ENCODE measurements at regions not wholly inside any gene's neighbourhood (a gene's known extent, or its start where the extent isn't known, plus 50 kb on each side); places are given as distances from the start of the nearest gene placed in this dataset.

- TF ChIP-seq ZSCAN31 (CRISPR knock-in tag; IDR thresholded peaks at IDR 0.05; ENCODE audit: low read depth) (peak; percentile 83; the same call in 1 of the 2 replicates), GLI4 (CRISPR knock-in tag; IDR thresholded peaks at IDR 0.05; ENCODE audit: borderline replicate concordance) (no peak; the same call in 1 of the 2 replicates), ZSCAN25 (CRISPR knock-in tag; IDR thresholded peaks at IDR 0.05) (peak; percentile 99), TARDBP (CRISPR knock-in tag; IDR thresholded peaks at IDR 0.05) (peak; percentile 77), ZFY (CRISPR knock-in tag; IDR thresholded peaks at IDR 0.05) (peak; percentile 66), POGZ (CRISPR knock-in tag; IDR thresholded peaks at IDR 0.05) (peak; percentile 79), POLR2AphosphoS5 (IDR thresholded peaks at IDR 0.05; ENCODE audit: low read depth, low read length) (peak; percentile 96), ZMYM4 (CRISPR knock-in tag; IDR thresholded peaks at IDR 0.05) (peak; percentile 69), REL (CRISPR knock-in tag; conservative IDR thresholded peaks at IDR 0.05) (0 out of 2 replicates have a peak, but pooled peaks have one; percentile 53), ESRRA (CRISPR knock-in tag; IDR thresholded peaks at IDR 0.05; ENCODE audit: low read depth) (peak; percentile 87), SMARCE1 (IDR thresholded peaks at IDR 0.05; ENCODE audit: borderline replicate concordance) (no peak), HHEX (CRISPR knock-in tag; IDR thresholded peaks at IDR 0.05) (peak; percentile 88), ZNF501 (CRISPR knock-in tag; IDR thresholded peaks at IDR 0.05) (peak; percentile 76), KDM6A (CRISPR knock-in tag; IDR thresholded peaks at IDR 0.05; ENCODE audit: low read depth) (peak; percentile 89), ZHX1 (CRISPR knock-in tag; IDR thresholded peaks at IDR 0.05; ENCODE audit: low read depth) (peak; percentile 86; the same call in 1 of the 2 replicates), NCOA5 (CRISPR knock-in tag; IDR thresholded peaks at IDR 0.05) (no peak), SOX6 (IDR thresholded peaks at IDR 0.05) (no peak), SOX6 (CRISPR knock-in tag; IDR thresholded peaks at IDR 0.05) (peak; percentile 97), YEATS2 (CRISPR knock-in tag; IDR thresholded peaks at IDR 0.05; ENCODE audit: borderline replicate concordance) (peak; percentile 58; the same call in 1 of the 2 replicates), ZNF329 (CRISPR knock-in tag; IDR thresholded peaks at IDR 0.05; ENCODE audit: low read depth) (0 out of 2 replicates have a peak, but pooled peaks have one; percentile 10), ZNF746 (CRISPR knock-in tag; IDR thresholded peaks at IDR 0.05) (peak; percentile 96), XBP1 (CRISPR knock-in tag; IDR thresholded peaks at IDR 0.05) (0 out of 2 replicates have a peak, but pooled peaks have one; percentile 33), RCOR2 (CRISPR knock-in tag; IDR thresholded peaks at IDR 0.05) (peak; percentile 66), RFX3 (CRISPR knock-in tag; IDR thresholded peaks at IDR 0.05) (0 out of 2 replicates have a peak, but pooled peaks have one; percentile 1), DDIT3 (CRISPR knock-in tag; IDR thresholded peaks at IDR 0.05) (no peak), ZBTB34 (CRISPR knock-in tag; IDR thresholded peaks at IDR 0.05) (peak; percentile 98), GTF2F1 (IDR thresholded peaks at IDR 0.05; ENCODE audit: low read length) (0 out of 2 replicates have a peak, but pooled peaks have one; percentile 66)
These were observed 72.1 kb downstream of the FOXA2 start (continued) for GRCh38 chr20:22511943-22512910.

Measured in HepG2 (cell line).